ENCODE measurements at regions not wholly inside any gene's neighbourhood (a gene's known extent, or its start where the extent isn't known, plus 50 kb on each side); places are given as distances from the start of the nearest gene placed in this dataset.

- H3K4me3 ChIP-seq (ENCODE audit: low read depth, low read length), result no peak overlapping the region
- no peak for TF ChIP-seq CTCF (IDR thresholded peaks at IDR 0.05; ENCODE audit: low read depth, low read length)
Observed at GRCh38 chr1:229975047-229975446, 92.0 kb upstream of the GALNT2 start.

- no peak for TF ChIP-seq CTCF (IDR thresholded peaks at IDR 0.05; ENCODE audit: low read depth, low read length)
- no peak overlapping the region for H3K4me3 ChIP-seq (ENCODE audit: low read depth, low read length)
Observed at GRCh38 chr1:229980009-229980408, 87.0 kb upstream of the GALNT2 start.

- no peak overlapping the region for H3K4me3 ChIP-seq (ENCODE audit: low read depth, low read length)
- TF ChIP-seq CTCF (IDR thresholded peaks at IDR 0.05; ENCODE audit: low read depth, low read length), result no peak
Observed at GRCh38 chr1:229981736-229982135, 85.3 kb upstream of the GALNT2 start.

- no peak for TF ChIP-seq CTCF (IDR thresholded peaks at IDR 0.05; ENCODE audit: low read depth, low read length)
- H3K4me3 ChIP-seq (ENCODE audit: low read depth, low read length), result no peak overlapping the region
Observed at GRCh38 chr1:229984310-229984991, 82.6 kb upstream of the GALNT2 start.

- TF ChIP-seq CTCF (IDR thresholded peaks at IDR 0.05; ENCODE audit: low read depth, low read length), result no peak
- H3K4me3 ChIP-seq (ENCODE audit: low read depth, low read length), result no peak overlapping the region
Observed at GRCh38 chr1:229984992-229985612, 81.9 kb upstream of the GALNT2 start.

GRCh38 chr1:229985613-229986010 is 81.4 kb upstream of the GALNT2 start:
- no peak for TF ChIP-seq CTCF (IDR thresholded peaks at IDR 0.05; ENCODE audit: low read depth, low read length)
- no peak overlapping the region for H3K4me3 ChIP-seq (ENCODE audit: low read depth, low read length)

GRCh38 chr1:229986737-229987337 is 80.2 kb upstream of the GALNT2 start:
- TF ChIP-seq CTCF (IDR thresholded peaks at IDR 0.05; ENCODE audit: low read depth, low read length), result no peak
- H3K4me3 ChIP-seq (ENCODE audit: low read depth, low read length), result no peak overlapping the region

Measured in WI38 (cell line).